ENCODE measurements at regions not wholly inside any gene's neighbourhood (a gene's known extent, or its start where the extent isn't known, plus 50 kb on each side); places are given as distances from the start of the nearest gene placed in this dataset.

DNA sequence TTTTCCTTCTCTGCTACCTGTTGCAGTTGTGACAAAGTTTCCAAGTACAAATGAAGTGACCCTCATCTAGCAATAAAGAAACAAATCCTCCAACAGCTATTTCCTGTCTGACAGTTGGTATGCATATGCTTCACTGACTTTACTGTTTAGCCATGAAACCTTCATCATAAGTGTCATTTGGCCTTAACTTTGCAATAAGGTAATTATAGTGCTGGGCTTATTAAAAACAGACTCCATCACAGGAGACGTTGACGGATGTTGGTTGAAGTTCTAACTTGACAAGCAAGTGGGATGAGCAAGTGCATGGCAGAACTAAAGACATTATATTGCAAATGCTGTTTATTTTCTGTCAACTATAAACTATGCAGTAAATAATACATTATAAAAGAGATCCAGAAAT, 425.2 kb downstream of the RPS29 start:
- TF ChIP-seq, protein P1, sequence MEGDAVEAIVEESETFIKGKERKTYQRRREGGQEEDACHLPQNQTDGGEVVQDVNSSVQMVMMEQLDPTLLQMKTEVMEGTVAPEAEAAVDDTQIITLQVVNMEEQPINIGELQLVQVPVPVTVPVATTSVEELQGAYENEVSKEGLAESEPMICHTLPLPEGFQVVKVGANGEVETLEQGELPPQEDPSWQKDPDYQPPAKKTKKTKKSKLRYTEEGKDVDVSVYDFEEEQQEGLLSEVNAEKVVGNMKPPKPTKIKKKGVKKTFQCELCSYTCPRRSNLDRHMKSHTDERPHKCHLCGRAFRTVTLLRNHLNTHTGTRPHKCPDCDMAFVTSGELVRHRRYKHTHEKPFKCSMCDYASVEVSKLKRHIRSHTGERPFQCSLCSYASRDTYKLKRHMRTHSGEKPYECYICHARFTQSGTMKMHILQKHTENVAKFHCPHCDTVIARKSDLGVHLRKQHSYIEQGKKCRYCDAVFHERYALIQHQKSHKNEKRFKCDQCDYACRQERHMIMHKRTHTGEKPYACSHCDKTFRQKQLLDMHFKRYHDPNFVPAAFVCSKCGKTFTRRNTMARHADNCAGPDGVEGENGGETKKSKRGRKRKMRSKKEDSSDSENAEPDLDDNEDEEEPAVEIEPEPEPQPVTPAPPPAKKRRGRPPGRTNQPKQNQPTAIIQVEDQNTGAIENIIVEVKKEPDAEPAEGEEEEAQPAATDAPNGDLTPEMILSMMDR (conservative IDR thresholded peaks at IDR 0.05 in 1 of 2, IDR thresholded peaks at IDR 0.05 in 1 of 2; ENCODE audit: extremely low read depth in 1 of 2, insufficient read depth in 1 of 2, low read depth in 1 of 2, low read length in 2 of 2) = no peak
- no peak for TF ChIP-seq EZH2 (IDR thresholded peaks at IDR 0.05; ENCODE audit: borderline replicate concordance, low read length)

Measured in mammary epithelial cell (primary cell).